ENCODE measurements at regions not wholly inside any gene's neighbourhood (a gene's known extent, or its start where the extent isn't known, plus 50 kb on each side); places are given as distances from the start of the nearest gene placed in this dataset.

DNA sequence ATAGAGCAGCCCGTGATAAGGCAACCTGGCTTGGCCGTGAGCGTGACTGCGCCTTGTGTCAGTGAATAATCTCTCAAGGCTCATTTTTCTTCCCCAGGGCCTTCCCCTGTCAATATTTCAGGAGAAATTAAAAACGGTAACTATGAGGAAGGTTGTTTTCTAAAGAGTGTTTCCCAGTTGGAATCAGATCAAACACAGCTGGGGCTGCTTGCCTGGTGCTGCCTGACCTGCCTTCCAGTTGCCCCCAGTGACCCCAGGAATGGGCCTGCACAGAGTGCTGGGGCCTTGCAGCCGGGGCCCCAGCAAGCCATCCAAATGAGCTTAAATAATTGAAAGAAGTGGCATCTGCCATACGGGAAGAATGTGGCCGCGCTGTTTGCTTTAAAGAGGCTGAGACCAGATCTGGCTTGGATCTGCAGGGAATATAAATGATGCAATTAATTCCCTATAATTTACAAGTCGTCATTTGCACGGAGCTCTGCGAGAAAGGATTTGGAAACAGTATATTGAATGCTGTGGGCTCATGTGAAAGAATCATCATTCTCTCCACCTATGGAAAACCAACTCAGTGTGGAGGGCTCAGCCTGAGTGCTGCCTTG lies 203.9 kb downstream of the C1orf94 start:
- no peak for DNase-seq
- H3K4me3 Mint-ChIP-seq, result no peak overlapping the region
- H3K27ac Mint-ChIP-seq, result no peak overlapping the region
- H3K27me3 Mint-ChIP-seq, result peaks cover 44 to 62% of the 10 kb centered on the region in 2 donors
- H3K9me3 Mint-ChIP-seq, result no peaks in the 10 kb centered on the region
- H3K36me3 Mint-ChIP-seq (ENCODE audit: insufficient read depth), result no peaks in the 10 kb centered on the region
- ATAC-seq (replicated peaks), result no peak
- no peaks in the 10 kb centered on the region for H3K4me1 Mint-ChIP-seq (ENCODE audit: low read depth in 2 of 2)

DNA sequence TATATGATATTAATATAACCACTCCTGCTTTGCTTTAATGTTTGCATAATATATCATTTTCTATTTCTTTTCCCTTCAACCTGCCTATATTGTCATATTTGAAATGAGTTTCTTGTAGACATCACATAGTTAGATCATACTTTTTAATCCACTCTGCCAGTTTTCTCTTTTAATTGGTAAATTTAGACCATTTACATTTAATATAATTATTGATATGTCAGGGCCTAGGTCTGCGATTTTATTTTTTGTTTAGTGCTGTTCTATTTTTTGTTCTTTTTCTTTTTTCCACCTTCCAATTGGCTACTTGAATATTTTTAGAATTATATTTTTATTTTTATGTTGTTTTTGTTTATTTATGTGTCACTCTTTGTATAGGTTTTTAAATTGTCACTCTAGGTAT lies 213.3 kb downstream of the C1orf94 start:
- H3K4me1 Mint-ChIP-seq (ENCODE audit: low read depth in 2 of 2), result no peaks in the 10 kb centered on the region
- H3K9me3 Mint-ChIP-seq, result no peaks in the 10 kb centered on the region
- peaks cover 0 to 9% of the 10 kb centered on the region in 2 donors for H3K27me3 Mint-ChIP-seq
- DNase-seq, result no peak
- no peak for ATAC-seq (replicated peaks)
- H3K36me3 Mint-ChIP-seq (ENCODE audit: insufficient read depth), result no peaks in the 10 kb centered on the region
- H3K4me3 Mint-ChIP-seq, result no peak overlapping the region
- no peak overlapping the region for H3K27ac Mint-ChIP-seq

DNA sequence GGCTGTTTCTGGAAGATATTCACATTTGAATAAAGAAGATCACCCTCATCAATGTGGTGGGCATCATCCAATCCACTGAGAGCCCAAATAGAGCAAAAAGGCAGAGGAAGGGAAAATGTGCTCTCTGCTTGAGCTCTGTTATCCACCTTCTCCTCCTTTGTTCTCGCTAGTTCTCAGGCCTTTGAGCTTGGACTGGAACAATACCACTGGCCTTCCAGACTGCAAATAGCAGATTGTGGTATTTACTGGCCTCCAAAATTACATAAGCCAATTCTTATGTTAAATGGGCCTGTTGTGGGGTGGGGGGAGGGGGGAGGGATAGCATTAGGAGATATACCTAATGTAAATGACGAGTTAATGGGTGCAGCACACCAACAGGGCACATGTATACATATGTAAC lies 219.3 kb downstream of the C1orf94 start:
- Mint-ChIP-seq H3K4me1 (ENCODE audit: low read depth in 2 of 2) (no peaks in the 10 kb centered on the region), H3K4me3 (no peak overlapping the region), H3K27me3 (peaks cover 19 to 34% of the 10 kb centered on the region in 2 donors), H3K36me3 (ENCODE audit: insufficient read depth) (no peaks in the 10 kb centered on the region), H3K27ac (no peak overlapping the region), H3K9me3 (no peaks in the 10 kb centered on the region)
- DNase-seq (no peak), ATAC-seq (replicated peaks) (no peak)

DNA sequence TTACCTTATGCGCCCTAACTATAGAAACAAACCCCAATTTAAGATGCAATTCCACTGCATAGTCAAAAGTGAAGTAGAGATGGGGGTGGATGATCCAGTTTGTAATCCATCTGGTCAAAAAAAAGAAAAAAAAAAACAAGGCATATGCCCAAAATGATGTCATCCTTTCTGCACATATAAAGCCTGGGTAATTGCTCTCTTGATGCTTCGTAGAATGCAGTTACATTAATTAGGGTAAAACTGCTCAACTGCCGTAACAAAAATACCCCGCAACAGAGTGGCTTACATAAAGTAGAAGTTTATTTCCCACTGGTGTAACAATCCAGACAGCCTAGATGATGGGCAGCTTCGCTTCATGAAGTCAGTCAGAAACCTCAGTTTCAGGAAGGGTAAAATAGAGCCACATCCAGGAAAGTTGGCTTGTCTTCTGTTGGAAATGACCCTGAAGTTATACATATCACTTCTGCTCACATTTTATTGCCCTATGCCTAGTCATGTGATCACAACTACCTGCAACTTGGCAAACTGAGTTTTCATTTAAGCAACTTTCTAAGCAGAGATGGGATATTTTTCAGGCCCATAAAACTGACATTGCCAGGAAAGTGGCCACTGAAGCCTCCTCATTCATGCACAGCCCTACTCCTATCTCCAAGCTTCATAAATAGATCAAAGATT lies 221.7 kb downstream of the C1orf94 start:
- H3K27ac Mint-ChIP-seq, result no peak overlapping the region
- ATAC-seq (replicated peaks) (no peak), DNase-seq (no peak)
- no peaks in the 10 kb centered on the region for H3K36me3 Mint-ChIP-seq (ENCODE audit: insufficient read depth)
- no peak overlapping the region for H3K4me3 Mint-ChIP-seq
- H3K9me3 Mint-ChIP-seq, result no peaks in the 10 kb centered on the region
- H3K4me1 Mint-ChIP-seq (ENCODE audit: low read depth in 2 of 2), result no peaks in the 10 kb centered on the region
- H3K27me3 Mint-ChIP-seq, result peaks cover 19 to 25% of the 10 kb centered on the region in 2 donors

DNA sequence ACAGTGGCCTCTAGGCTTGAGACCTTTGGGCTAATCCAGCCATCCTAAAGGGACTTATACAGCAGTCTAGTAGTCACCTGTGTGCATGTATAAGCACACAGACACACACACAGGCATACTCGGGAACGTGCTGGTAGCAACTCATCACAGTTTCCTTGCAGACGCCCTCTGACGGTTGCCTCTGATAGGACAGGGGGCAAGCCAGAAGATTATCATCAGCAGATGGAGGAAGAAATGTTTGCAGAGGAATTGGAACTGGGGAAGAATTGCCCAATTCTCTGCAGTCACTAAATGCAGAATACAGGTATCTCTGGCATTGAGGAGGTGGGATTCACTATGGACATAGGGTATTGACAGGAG lies 222.2 kb downstream of the C1orf94 start:
- Mint-ChIP-seq H3K27ac (no peak overlapping the region), H3K4me1 (ENCODE audit: low read depth in 2 of 2) (no peaks in the 10 kb centered on the region), H3K27me3 (peaks cover 19 to 26% of the 10 kb centered on the region in 2 donors), H3K4me3 (no peak overlapping the region), H3K36me3 (ENCODE audit: insufficient read depth) (no peaks in the 10 kb centered on the region), H3K9me3 (no peaks in the 10 kb centered on the region)
- DNase-seq (no peak), ATAC-seq (replicated peaks) (no peak)

DNA sequence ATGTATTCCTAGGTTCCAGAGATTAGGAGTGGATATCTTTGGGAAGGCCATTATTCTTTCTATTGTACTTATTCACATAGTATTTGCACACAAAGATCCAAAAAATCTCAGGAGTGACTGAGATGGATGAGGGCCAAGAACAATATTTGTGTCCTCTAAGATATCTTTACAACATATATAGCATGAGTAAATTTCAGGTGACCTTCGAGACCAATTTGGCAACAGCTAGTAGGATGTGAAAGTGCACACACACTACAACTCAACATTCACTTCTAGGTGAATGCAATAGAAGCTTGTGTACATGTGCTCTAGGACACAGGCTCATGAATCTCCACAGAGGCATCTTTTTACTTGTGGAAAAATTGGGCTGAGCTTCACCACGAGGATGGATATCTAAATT lies 224.0 kb downstream of the C1orf94 start:
- H3K27ac Mint-ChIP-seq, result no peak overlapping the region
- no peaks in the 10 kb centered on the region for H3K36me3 Mint-ChIP-seq (ENCODE audit: insufficient read depth)
- no peak overlapping the region for H3K4me3 Mint-ChIP-seq
- H3K9me3 Mint-ChIP-seq, result no peaks in the 10 kb centered on the region
- DNase-seq (no peak), ATAC-seq (replicated peaks) (no peak)
- peaks cover 19 to 31% of the 10 kb centered on the region in 2 donors for H3K27me3 Mint-ChIP-seq
- H3K4me1 Mint-ChIP-seq (ENCODE audit: low read depth in 2 of 2), result no peaks in the 10 kb centered on the region

DNA sequence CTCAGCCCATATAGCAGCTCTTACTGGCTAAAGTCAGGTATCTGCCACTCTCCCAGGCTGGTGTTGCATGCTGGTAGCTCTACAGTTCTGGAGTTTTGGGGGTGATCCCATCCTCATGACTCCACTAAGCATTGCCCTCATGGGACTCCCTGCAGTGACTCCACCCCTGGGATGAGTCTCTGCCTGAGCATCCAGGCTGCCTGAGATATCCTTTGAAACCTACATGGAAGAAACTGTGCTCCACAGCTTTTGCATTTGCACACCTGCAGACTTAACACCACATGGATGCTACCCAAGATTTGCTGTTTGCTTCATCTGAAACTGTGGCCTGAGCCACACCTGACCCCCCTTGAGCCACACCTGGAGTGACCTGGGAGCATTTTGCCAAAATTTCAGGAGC lies 226.4 kb downstream of the C1orf94 start:
- H3K4me1 Mint-ChIP-seq (ENCODE audit: low read depth in 2 of 2), result no peaks in the 10 kb centered on the region
- ATAC-seq (replicated peaks) (no peak), DNase-seq (no peak)
- H3K36me3 Mint-ChIP-seq (ENCODE audit: insufficient read depth), result no peaks in the 10 kb centered on the region
- no peak overlapping the region for H3K4me3 Mint-ChIP-seq
- no peak overlapping the region for H3K27ac Mint-ChIP-seq
- no peaks in the 10 kb centered on the region for H3K9me3 Mint-ChIP-seq
- H3K27me3 Mint-ChIP-seq, result peaks cover 31 to 33% of the 10 kb centered on the region in 2 donors

DNA sequence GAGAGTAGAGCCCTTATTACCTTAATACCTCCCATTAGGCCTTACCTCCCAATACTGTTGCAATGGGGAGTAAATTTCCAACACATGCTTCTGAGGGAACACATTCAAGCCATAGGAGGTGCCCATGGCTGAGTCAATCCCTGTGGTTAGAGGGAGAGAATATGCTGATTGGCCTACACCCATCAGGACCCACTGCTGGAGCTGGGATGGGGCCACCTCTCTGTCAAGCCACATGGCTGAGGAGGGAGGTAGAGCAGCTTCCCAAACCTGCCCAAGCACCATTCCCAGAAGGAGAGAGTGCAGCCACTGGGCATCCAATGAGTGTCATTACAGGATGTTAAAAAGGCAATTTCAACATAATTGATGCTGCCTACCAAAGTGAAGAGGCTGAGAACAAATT lies 228.1 kb downstream of the C1orf94 start:
- Mint-ChIP-seq H3K4me3 (no peak overlapping the region), H3K36me3 (ENCODE audit: insufficient read depth) (no peaks in the 10 kb centered on the region), H3K4me1 (ENCODE audit: low read depth in 2 of 2) (no peaks in the 10 kb centered on the region), H3K27ac (no peak overlapping the region), H3K9me3 (no peaks in the 10 kb centered on the region), H3K27me3 (peaks cover 28% of the 10 kb centered on the region in 2 donors)
- DNase-seq (no peak), ATAC-seq (replicated peaks) (no peak)

DNA sequence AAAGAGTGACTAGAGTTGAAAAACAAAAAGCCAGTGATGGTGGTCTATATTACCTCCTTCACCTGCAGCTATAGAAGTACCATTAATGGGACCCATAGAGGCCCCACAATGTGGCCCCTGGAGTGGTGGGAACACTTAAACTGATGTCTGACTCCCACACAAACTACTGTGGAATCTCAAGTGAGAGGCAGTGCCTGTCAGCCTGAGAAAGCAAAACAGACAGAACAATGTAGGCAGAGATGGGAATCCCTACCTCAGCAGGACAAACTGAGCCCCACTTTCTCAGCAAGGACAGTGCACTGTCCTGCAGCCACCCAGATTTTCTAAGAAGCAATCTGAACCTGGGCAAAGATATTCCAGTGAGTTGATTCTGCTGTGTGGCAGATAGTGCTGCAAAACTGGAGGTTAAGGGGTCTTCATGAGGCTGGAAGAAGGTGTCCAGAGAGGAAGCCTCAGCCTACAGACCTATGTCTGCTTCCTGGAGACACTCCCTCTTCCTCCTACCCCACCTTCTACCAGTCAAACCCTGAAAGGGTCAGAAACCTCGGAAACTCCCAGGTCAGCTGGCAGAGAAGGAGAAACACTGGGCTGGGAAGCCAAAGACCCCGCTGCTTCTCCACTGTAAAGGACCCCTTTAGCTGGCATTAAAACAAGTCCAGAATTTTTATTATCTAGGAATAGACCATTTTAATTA lies 228.7 kb downstream of the C1orf94 start:
- DNase-seq (no peak), ATAC-seq (replicated peaks) (no peak)
- Mint-ChIP-seq H3K4me1 (ENCODE audit: low read depth in 2 of 2) (no peaks in the 10 kb centered on the region), H3K4me3 (no peak overlapping the region), H3K27ac (no peak overlapping the region), H3K9me3 (no peaks in the 10 kb centered on the region), H3K27me3 (peaks cover 22 to 24% of the 10 kb centered on the region in 2 donors), H3K36me3 (ENCODE audit: insufficient read depth) (no peaks in the 10 kb centered on the region)

DNA sequence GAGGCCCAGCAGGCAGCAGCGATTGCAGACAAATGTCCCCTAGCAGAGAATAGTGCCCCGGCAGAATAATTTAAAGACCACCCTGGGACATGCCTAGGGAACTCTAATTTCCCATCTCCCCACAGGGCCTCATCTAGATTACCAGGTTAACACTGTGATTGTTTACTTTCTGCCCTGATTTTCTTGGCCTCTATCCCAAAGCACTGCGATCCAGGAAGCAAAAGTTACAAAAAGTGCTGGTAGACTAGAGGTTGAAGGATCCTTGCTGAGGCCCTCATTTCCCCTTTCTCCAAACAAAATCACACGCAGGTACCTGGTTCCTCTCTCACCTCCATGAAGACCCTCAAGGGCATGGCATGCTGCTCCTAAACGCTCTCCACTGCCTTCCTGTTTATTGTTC lies 229.7 kb downstream of the C1orf94 start:
- Mint-ChIP-seq H3K9me3 (no peaks in the 10 kb centered on the region), H3K27me3 (peaks cover 19 to 21% of the 10 kb centered on the region in 2 donors), H3K36me3 (ENCODE audit: insufficient read depth) (no peaks in the 10 kb centered on the region), H3K27ac (no peak overlapping the region), H3K4me3 (no peak overlapping the region), H3K4me1 (ENCODE audit: low read depth in 2 of 2) (no peaks in the 10 kb centered on the region)
- DNase-seq, result no peak
- ATAC-seq (replicated peaks), result no peak

DNA sequence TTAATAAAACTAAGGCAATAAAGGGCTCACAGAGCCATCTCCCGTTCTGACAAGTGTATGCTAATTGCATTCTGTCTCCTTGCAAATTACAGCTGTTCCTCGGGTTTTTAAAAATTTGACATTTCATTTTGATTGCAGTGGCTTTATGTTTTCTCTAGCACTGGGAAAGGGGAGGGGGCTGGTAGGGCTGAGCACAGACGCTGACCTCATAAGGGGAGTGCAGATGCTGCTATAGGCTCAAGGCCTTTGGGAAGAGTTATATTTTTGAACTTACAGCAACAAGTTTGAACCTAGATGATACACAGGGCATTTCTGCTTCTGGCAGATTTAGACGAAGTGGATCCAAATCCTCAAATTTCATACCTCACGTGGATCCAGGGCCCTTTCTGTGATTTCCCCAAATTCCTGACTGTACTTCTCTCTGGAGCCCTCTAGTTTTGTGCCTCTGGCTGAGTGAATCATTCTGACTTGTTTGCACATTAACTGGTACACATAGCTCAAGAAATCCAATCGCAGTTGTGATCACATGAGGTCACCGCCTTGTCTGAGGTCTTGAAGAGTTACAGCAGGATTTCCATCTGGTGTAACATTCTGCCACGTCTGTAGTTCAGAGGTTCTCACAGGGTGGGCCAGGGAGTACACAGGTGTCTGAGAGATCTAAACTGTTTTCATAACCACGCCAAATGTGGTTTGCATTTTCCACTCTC lies 230.3 kb downstream of the C1orf94 start:
- no peak for ATAC-seq (replicated peaks)
- Mint-ChIP-seq H3K9me3 (no peaks in the 10 kb centered on the region), H3K27me3 (peaks cover 19 to 21% of the 10 kb centered on the region in 2 donors), H3K4me1 (ENCODE audit: low read depth in 2 of 2) (no peaks in the 10 kb centered on the region), H3K27ac (no peak overlapping the region), H3K4me3 (no peak overlapping the region), H3K36me3 (ENCODE audit: insufficient read depth) (no peaks in the 10 kb centered on the region)
- DNase-seq, result no peak

DNA sequence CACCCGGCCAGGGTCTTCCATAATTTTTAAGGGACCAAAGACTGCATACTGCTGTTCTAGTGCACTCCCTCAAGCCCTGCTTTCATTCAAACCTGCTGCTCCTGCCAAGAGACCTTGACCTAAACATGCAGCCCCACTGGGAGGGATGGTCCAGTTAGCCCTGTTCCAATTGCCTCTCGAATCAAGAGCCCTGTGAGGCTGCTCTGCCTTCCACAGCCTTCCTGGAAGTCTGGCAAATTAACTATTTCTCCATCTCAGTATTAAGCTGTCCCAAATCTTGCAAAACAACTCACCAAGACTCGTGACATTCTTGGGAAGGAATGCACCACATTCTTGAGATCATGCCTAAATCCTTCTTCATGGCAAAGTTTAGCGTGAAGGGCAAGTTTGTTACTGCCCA lies 231.3 kb downstream of the C1orf94 start:
- Mint-ChIP-seq H3K4me1 (ENCODE audit: low read depth in 2 of 2) (no peaks in the 10 kb centered on the region), H3K36me3 (ENCODE audit: insufficient read depth) (no peaks in the 10 kb centered on the region), H3K27ac (no peak overlapping the region), H3K9me3 (no peaks in the 10 kb centered on the region), H3K27me3 (peaks cover 19 to 21% of the 10 kb centered on the region in 2 donors), H3K4me3 (no peak overlapping the region)
- ATAC-seq (replicated peaks) (no peak), DNase-seq (no peak)

DNA sequence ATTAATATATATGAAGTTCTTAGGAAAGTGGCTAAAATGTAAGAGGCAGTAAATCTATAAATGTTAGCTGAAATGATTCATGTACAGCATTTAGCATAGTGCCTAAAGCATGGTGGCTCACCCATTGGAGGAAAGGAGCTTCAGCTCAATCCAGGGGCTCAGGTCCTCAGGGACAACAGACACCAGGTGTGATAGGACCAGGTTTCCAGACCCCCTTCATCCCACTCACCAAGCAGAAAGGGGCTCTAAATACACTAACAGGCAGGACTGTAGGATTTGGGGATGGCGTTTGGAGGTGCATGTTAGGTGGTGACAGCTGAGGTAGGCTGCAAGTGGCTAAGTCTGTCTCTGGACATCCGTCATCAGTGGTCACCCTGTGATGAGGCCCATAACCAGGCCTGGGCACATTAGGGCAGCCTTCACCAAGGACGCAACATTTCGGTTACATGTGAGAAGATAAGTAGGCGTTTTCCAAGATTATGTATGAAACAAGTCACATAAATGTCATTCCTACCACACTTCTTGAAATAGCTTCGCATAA lies 233.1 kb downstream of the C1orf94 start:
- Mint-ChIP-seq H3K9me3 (no peaks in the 10 kb centered on the region), H3K36me3 (ENCODE audit: insufficient read depth) (no peaks in the 10 kb centered on the region), H3K27ac (no peak overlapping the region), H3K4me1 (ENCODE audit: low read depth in 2 of 2) (no peaks in the 10 kb centered on the region), H3K27me3 (peaks cover 15 to 24% of the 10 kb centered on the region in 2 donors), H3K4me3 (no peak overlapping the region)
- DNase-seq (no peak), ATAC-seq (replicated peaks) (no peak)
